Kasumi-1 (cell line): ENCODE measurements at regions not wholly inside any gene's neighbourhood (a gene's known extent, or its start where the extent isn't known, plus 50 kb on each side); places are given as distances from the start of the nearest gene placed in this dataset.
A peak's percentile ranks its signal among the peaks of the same experiment; 100 is the strongest.

Experiments used
- DNase-seq, 2 experiments: peaks; one replicate each; lab custom pipeline; 2025; lab: John Stamatoyannopoulos, UW

DNA sequence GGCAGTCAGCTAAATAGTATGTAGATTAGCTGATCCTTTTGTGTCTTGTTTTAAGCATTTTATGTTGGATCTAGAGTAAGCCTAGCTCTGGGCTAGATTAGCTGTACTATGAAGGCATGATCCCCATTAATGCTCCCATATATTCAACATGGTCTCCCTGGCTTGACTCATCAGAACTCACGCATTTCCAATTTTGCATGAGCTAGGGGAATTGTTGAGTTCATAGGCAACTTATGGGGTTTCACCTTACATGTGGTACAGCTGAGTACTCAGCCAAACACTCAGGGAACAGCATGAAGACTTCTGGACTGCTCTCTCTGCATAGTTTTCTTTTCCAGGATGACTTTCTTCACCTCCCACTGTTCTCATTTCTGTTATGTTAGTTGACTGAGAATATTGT lies 248.2 kb downstream of the TMX3 start:
- DNase-seq, result no peak

DNA sequence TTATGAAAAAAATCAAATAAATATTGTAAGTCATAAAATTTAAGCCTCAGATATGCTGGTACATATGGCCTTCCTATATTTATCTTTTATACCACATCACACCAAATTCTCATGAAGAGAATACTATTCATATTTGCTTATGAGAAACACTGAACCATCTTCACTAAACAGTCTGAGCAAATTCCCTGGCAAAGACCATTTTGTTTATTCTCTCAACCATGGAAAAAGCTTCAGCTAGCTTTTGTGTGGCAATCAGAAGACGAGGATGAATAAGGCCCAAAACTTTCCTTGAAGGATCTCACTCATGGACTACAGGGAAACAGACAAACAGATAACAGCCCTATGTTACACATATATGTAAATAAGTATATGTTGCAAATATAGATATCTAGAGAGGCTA lies 252.1 kb downstream of the TMX3 start:
- DNase-seq, result no peak

DNA sequence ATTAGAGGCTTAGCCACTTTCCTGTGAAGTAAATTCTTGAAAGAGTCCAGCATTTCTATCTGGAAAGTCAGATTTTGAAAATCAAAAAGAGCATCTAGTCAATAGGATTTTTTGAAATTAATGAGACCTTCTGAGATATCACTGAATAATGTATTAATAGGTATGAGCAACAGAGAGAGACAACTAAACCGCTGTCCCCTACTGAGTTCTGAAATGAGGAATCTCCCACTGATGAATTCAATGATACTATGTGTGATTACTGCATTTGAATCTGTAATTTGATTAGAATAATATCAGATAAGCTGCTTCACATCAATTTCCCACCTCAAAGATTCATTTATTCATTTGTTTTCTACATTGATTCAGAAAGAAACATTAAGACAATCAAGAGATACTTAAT lies 252.8 kb downstream of the TMX3 start:
- DNase-seq, result no peak

DNA sequence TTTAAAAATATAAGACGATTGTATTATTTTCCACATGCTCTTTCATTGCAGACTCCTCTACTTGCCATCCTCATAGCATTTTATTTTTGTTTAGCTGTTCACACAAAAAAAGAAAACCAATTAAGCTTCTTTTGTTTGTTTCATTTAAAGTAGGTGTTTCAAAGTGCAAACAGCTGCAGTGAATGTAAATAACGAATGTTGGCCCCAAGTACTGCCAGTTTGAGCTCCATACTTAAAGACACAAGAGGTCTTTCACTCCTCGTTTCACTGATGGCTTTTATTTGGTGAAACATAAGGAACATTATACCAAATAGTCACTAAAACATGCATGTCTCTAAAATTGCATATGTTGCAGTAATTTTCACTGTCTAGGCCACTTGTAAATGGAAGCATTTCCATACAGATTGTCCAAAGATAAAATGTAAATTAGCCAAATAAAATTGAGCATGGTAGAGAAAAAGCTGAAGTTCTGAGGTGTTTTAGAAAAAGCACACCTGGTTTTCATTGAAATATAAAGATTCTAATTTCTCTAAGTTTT lies 253.4 kb downstream of the TMX3 start:
- DNase-seq, result no peak

DNA sequence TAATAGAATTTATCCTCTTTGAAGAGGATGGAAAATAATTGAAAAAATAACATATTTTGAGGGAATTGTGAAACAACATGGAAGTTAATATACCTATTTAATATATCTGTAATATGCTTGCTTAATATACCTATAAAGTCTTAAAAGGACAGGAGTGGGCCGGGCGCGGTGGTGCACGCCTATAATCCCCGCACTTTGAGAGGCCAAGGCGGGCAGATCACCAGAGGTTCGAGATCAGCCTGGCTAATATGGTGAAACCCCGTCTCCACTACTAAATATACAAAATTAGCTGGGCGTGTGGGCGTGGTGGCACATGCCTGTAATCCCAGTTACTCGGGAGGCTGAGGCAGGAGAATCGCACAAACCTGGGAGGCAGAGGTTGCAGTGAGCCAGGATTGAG lies 254.9 kb downstream of the TMX3 start:
- no peak for DNase-seq

DNA sequence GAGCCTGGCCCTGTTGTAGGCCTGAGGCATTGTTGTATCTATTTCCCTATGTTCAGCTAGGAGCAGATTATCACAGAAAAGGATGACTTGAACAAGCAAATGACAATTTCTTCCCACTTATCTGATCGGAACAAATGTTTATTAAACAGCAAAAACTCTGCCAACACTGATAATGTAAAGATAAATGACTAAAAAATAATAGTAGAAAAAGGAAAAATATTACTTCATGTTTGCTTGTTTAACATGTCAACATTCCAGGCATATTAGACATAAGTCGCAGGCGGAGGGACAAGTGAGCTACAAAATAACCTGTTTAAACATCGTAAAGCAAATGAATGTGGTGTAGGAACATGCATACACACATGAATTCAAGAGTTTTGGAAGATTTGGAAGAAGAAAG lies 257.9 kb downstream of the TMX3 start:
- DNase-seq, result no peak

DNA sequence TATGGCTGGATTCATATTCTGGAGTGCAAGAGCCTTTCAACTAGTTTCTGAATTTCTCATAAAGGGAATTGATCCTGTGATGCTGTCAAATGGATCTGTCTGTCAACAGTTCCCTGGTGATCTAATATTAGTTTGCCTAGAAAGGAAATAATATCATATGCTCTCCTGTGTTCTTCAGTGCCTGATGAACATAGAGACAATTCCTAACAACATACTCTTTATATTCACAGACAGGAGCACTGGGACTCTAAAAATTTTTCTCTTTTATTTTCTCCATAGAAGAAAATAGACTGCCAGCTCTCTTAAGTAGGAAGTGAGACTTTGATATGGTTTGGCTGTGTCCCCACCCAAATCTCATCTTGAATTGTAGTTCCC lies 259.7 kb downstream of the TMX3 start:
- DNase-seq, result no peak

DNA sequence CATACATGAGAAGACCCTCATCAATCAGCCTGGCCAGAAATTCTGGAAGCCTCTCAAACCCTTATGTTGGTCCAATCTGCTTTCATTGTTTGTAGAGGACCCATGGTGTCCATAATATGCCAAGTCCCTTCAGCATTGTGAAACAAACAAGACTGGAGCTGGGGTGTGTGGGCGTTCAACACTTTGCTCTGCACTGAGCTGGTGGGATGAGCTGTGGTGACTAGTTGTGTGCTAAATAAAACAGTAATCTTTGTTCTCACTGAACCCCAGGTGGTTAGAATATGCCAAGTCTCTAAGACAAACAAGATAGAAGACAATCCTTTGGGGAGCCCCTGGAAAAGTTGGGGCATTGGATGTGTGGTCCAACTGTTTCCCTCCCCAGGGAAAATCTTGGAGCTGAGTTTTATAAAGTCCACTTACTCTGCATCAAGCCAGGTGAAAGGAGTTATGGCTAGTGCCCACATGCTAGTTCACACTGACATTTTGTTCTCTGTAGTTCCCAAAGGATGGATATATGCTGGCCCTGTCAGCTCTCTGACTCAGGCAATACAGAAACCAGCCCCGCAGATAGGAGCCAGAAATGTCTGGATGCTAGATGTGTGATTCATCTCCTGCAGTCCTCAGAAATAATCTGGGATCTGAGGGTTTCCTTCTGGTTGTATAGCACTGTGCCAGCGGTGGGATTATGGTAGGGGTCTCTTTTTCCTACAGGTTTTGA lies 260.2 kb downstream of the TMX3 start:
- DNase-seq, result no peak

DNA sequence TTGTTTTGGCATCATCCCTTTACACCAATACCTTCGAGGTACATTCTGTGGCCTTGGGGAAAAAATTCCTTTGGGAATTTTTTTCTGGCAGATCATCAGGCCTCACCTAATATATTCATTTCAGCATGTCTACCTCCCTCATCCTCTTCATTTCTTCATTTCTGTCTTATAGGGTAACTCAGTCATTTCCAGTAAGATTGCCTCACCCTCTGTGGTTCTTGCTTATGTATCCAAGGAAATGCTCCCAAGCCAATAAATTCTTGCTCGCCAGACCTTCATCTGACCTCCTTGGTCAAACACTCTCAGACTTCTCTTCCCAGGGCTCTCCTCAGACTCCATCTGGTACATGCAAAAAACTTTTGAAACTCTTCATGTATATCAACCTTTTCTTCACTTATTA lies 265.6 kb downstream of the TMX3 start:
- no peak for DNase-seq

DNA sequence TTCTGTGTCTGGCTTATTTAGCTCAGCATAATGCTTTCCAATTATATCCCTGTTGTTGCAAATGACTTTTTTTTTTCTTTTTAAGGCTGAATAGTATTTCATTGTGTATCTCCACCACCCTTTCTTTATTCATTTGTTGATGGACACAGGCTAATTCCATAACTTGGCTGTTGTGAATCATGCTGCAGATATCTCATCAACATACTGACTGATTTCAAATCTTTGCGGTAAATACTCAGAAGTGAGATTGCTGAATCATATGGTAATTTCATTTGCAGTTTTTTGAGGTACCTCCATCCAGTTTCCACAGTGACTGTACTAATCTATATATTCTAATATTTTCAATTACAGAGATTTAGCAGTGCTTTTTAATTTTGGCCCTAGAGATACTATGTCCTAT lies 266.2 kb downstream of the TMX3 start:
- DNase-seq, result no peak

DNA sequence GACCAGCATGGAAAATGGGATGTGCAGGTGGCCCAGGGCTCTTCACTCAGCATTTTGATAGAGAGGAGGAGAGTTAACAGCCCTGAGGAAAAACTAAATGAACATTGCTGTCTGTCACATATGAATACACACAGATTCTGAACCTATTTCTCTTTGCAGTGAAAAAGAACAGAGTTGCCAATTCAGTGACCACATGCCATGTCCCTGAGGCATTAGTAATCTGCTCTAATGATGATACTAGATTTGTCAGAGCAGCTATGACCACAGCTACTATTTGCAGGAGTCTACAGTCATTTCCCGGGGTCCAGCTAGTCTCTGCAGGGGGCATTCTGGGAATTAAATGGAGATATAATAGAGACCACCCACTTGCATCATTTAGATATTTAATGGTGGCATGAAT lies 267.6 kb downstream of the TMX3 start:
- DNase-seq, result no peak

DNA sequence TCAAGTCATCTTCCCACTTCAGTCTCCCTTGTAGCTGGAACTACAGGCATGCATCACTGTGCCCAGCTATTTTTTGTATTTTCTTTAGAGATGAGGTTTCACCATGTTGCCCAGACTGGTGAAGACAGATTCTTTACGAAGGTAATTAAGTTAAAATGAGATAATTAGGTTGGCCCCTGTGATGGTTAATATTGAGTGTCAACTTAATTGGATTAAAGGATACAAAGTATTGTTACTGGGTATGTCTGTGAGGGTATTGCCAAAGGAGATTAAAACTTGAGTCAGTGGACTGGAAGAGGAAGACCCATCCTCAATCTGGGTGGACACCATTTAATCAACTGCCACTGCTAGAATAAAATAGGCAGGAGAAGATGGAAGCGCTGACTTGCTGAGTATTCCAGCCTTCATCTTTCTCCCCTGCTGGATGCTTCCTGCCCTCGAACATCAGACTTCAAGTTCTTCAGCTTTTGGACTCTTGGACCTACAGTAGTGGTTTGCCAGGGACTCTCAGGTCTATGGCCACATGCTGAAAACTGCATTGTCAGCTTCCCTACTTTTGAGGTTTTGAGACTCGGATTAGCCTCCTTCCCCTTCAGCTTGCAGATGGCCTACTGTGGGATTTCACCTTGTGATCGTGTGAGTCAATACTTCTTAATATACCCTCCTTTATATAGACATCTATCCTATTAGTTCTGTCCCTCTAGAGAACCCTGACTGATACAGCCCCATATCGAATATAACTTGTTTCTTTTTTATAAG lies 269.1 kb downstream of the TMX3 start:
- DNase-seq, result no peak

DNA sequence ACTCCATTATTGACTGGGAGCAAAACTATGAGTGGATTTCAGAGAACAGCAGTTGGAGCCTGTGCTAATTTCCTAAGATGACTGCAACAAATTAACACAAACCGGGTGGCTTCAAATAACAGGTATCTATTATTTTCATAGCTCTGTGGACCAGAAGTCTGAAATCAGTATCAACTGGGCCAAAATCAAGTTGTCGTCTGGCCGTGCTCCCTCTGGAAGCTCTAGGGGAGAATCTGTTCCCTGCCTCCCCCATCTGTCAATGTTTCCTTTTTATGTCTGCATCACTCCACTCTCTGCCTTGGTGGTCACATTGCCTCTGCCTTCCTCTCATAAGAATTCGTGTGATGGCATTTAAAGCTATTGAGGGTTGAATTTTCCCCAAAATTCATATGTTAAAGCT lies 269.8 kb downstream of the TMX3 start:
- DNase-seq, result no peak

DNA sequence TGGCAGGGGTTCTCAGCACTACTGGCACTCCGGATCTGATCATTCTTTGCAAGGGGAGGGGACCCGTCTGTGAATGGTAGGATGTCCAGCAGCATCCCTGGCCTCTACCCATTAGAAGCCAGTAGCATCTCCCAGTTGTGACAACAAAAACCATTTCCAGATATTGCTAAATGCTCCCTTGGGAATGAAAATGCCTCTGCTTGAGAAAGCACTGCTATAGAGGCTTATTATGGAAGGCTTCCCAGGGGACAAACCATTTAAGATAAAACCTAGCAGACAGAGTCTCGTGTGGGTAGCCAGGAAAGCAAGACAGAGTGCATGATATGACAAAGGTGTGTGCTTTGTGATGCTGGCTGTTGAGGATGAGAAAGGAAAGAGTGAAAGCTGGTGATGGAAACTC lies 273.7 kb downstream of the TMX3 start:
- no peak for DNase-seq

DNA sequence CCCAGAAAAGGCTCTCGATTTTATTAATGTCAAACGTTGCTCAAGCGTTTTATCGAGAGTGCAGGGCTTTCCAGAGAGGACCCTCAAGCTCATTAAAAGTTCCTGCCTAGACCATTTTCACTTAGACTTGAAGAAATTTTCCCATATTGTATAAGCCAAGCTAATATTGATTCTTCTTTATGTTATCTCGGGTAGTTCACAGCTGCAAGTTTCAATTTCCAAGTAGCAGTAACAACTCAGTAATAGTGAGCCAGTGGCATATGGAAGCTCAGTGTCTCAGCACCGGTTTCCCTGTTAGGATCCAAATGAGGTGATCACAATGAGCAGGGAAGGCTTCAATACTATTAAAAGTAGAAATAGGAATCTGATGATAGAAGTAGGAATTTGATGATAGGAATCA lies 274.5 kb downstream of the TMX3 start:
- no peak for DNase-seq

DNA sequence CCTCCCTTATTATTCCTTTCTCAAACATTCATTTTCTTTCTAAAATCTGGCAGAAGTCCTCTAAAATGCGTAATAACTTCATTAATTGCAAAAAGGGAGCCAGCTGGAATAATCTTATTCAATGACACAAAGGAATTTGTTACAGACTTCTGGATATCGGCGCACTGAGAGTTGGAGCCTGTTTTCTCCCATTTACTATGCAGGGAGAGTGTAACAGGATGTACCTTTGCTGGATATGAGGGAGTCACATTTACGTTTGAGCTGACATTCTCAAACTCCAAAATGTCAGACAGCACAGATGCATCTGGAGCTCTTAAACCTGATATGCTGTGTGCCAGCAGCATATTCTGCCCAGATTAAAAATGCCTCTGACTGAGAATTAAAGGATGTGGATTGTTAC lies 275.3 kb downstream of the TMX3 start:
- DNase-seq, result no peak

DNA sequence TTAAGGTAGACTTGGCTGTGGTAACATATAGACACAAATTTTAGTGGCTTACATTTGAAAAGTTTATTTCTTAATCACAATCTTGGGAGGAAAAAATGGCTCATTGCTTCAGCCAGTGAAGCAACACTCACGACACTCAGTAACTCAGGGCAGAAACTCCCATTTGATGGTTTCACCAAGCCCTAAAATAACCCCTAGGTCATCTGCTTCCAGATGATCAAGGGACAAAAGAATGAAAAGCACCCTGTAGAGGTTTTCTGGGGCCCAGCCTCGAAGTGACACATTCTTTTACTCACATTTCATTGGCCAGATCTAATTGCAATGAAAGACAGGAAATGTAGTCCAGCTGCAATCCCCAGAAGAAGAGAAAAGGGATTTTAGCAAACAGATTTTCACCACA lies 275.9 kb downstream of the TMX3 start:
- DNase-seq, result peak; percentile 6 to 7

DNA sequence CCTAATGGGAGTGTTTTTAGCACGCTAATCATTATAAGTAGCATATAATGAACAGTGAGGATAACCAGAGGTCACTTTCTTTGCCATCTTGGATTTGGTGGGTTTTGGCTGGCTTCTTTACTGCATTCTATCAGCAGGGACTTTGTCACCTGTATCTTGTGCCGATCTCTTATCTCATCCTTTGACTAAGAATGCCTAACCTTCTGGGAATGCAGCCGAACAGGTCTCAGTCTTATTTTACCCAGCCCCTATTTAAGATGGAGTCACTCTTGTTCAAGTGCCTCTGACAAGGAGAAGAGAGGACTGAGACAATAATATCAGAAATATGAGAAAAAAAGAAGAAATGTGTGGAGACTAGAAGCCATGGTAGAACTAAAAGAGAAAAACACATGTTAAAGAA lies 276.4 kb downstream of the TMX3 start:
- DNase-seq, result no peak

DNA sequence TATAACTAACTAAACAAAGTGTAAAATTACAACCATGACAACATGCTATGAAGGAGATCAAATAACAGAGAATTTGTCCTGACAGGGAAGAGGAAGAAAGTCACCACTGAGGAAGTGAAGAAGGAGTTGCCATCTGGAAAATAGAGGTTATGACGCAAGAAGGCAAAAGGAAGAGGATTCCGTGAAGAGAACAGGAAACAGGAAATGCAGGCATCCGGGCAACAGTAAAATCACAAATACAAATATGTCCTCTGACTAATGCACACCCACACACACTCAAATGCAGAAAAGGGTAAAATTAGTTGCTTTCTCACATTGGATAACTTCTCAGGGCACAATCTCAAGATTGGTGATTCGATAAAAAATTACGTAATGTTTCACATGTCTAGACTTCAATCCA lies 278.4 kb downstream of the TMX3 start:
- peak; percentile 58 to 69 for DNase-seq

DNA sequence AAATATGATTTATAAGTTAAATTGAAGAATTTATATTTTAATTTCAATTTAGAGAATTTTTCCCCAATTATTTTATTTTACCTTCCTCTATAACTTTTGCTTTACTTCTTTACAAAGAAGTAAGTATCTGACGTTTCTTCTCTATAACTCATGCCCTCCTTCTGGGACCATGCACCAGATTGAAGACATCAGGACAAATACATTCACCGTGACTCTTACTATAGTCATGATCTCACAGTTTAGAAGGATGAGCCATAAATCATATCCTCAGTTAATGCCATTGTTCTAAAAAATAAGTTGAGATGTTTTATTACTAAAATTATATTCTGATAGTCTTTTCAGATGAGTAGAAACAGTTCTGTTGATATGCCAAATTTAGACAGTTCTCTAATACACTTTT lies 279.3 kb downstream of the TMX3 start:
- DNase-seq, result no peak

DNA sequence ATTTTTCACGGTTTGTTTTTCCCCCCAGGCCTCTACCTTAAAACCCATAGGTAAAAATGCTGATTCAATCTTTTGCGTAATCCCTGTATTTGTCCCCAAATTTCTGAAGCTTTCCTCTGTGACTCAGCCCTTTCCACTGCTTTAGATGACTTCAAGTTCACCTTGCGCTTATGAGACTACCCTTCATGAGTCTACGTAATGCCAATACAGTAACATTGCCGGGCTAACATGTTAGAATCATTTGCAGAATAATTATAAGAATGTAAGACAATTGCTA lies 283.0 kb downstream of the TMX3 start:
- no peak for DNase-seq

DNA sequence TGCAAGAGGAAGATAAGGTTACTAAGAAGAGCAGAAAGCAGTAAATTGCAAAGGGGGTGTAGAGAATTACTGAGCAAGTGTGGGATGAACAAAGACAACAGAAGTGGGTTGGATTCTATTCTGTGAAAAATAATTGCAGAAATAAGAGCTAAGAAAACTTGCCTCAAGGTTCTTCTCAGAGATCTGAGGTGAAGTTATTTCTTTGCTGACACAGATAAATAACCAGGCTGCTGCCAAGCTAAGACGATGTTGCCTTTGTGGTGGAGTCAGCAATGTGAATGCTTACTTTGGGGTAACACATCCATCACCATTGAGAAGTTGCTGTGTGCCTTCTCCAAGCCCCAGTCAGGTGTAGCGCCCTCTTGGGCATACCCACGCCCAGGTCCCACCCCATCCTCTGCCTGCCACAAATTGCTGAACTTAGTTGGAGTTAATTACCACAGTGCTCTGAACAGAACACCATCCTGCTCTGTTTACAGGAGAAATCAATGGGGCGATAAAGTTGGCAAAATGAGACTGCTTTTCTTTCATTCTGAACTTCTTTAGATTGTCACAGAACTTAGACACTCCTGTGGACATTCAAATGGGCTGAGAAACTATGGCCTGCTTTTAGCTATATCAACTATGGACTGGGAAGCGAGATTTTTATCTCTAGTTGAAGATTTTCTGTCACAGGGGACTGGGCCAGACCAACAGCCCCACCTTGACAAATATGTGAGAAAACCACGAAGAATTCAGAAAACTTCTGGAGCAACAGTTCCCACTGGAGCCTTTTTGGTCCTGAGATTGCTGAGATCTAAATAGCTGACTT lies 283.6 kb downstream of the TMX3 start:
- DNase-seq, result no peak

DNA sequence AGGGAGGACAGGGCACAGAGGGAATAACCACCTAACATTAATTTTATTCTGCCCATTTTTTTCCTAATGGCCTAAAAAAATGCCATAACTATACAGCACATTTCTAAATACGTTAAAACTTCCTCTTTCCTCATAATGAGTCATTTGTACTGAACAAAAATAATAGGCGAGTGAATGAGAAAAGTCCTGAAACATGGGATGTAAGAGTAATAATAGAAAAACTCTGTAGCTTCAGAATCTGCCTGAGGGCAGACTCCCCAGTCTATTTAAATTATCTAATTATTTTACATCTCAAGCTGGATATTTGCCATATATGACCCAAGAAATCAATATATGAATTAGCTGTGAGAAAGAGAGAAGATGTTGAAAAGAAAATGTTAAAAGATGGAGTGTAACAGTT lies 285.1 kb downstream of the TMX3 start:
- peak; percentile 53 to 55 for DNase-seq
